Lung (tissue), 11 donors: ENCODE measurements at regions not wholly inside any gene's neighbourhood (a gene's known extent, or its start where the extent isn't known, plus 50 kb on each side); places are given as distances from the start of the nearest gene placed in this dataset.

Experiments
- ATAC-seq: fragments of 200-7000 bp; cut with Tn5 transposase; one replicate; pipeline ENCODE4 v1.9.1; 2020; ENCODE audit warnings: moderate number of reproducible peaks; ENCODE audit not compliant: insufficient read depth, low FRiP score
- DNase-seq, 3 donors: peaks; one replicate each; pipeline ENCODE4 v3.0.0-alpha.2; 2013 to 2017
- H3K27ac ChIP-seq, 2 donors: one replicate each; pipeline ENCODE4 v1.5.1; 2013; ENCODE audit warnings: mild to moderate bottlenecking in 2 of 2, moderate library complexity in 2 of 2, control low read depth in 1 of 2, inconsistent platforms in 1 of 2, low read depth in 1 of 2, low read length in 1 of 2
- H3K27me3 ChIP-seq, 3 donors: one replicate each; pipeline ENCODE4 v1.5.1; 2013; ENCODE audit warnings: low read length in 2 of 3; ENCODE audit not compliant: control insufficient read depth in 3 of 3, insufficient read depth in 3 of 3
- H3K36me3 ChIP-seq, 4 donors: one replicate each; pipeline ENCODE4 v1.5.1; 2013; ENCODE audit warnings: low read length in 4 of 4, mild to moderate bottlenecking in 1 of 4, moderate library complexity in 1 of 4; ENCODE audit not compliant: control insufficient read depth in 4 of 4, insufficient read depth in 4 of 4
- H3K4me1 ChIP-seq, 5 donors: one replicate each; pipeline ENCODE4 v1.5.1; 2013; ENCODE audit warnings: low read length in 5 of 5, mild to moderate bottlenecking in 2 of 5, moderate library complexity in 1 of 5; ENCODE audit not compliant: control insufficient read depth in 5 of 5, insufficient read depth in 5 of 5
- H3K4me3 ChIP-seq: one replicate; pipeline ENCODE4 v1.5.1; 2013; ENCODE audit warnings: mild to moderate bottlenecking, control low read depth, moderate library complexity
- H3K9ac ChIP-seq, 2 donors: one replicate each; pipeline ENCODE4 v1.5.1; 2013; ENCODE audit warnings: low read length in 2 of 2, control low read depth in 1 of 2; ENCODE audit not compliant: insufficient read depth in 1 of 2
- H3K9me3 ChIP-seq, 4 donors: one replicate each; pipeline ENCODE4 v1.5.1; 2013; ENCODE audit warnings: low read length in 3 of 4, mild to moderate bottlenecking in 1 of 4, moderate library complexity in 1 of 4; ENCODE audit not compliant: control insufficient read depth in 4 of 4, insufficient read depth in 3 of 4
- CTCF ChIP-seq: IDR thresholded peaks from 2 replicates; pipeline ENCODE4 v1.5.1; 2012; ENCODE audit warnings: mild to moderate bottlenecking; ENCODE audit errors: control extremely low read depth, extremely low read depth
- whole genome bisulfite sequencing, 2 donors: extraction: QIAGEN DNeasy Blood & Tissue Kit; methylation state at CpG; one replicate each; pipeline ENCODE4 v1.1.7; 2013; 5-methylcytosine and 5-hydroxymethylcytosine counted together
- donor health status: control.
- donor health status: control.
- donor health status: Bipolar disorder and iron deficiency.
- donor health status: healthy.
- donor health status: DM: yes; HTN: yes; CAD: no.

DNA sequence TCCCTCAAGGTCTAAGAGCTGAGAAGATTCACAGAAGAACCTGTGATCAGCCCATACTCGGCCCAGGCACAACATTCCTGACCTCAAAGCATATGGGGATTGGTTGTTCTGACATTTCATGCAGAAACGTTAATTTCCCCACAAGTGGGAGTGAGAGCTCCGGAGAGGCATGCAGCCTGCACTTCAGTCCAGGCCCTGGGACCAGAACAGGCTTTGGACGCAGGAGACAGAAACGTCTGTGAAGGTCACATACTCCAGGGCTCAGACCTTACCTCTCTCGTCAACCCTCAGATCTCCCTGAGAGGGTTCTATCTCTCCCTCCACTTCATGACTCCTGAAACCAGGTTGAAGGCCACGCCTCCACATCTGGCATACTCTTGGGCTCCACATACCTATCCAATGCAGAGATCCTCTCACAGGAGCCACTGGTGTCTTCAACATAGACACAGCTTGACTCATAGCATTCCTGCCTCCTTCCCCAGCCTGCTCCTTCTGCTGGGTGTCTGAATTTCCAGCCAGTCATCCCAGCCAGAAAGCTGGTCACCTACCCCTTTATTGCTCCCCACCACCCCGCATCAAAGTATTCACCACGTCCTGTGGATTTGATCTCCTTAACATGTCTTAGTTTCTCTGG is 149.2 kb downstream of the OMA1 start:
- no peak overlapping the region for H3K4me3 ChIP-seq
- no peak overlapping the region for H3K27ac ChIP-seq
- TF ChIP-seq CTCF, result no peak
- 87 to 88% methylated on average over 9 of the region's 9 CpGs for WGBS, 2 donors
- no peak overlapping the region for H3K9ac ChIP-seq
- no peaks in the 10 kb centered on the region for H3K27me3 ChIP-seq
- H3K9me3 ChIP-seq, result no peaks in the 10 kb centered on the region
- H3K36me3 ChIP-seq, result no peaks in the 10 kb centered on the region
- peak; percentile 19 for ATAC-seq
- peaks cover 0 to 2% (median 0%) of the 10 kb centered on the region in 5 donors for H3K4me1 ChIP-seq
- no peak for DNase-seq

DNA sequence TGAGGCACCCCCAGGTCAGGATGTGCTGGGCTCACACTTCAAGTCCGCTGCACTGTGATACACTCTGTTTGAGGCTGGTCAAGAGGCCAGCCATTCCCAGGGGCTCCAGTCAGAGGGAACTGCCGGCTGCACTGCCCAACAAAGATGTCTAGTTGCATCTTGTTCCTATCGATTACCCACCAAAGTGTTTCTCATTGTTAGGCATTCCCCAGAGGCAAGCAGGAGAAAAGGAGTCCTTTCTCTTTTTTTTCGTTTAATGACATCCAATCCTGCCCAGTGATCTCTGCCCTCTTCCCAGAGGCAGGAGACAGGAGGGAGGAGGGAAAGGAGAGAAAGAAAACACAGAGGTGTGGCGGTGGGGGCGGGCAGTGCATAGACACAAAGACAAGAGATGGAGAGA is 150.4 kb downstream of the OMA1 start:
- no peak for TF ChIP-seq CTCF
- no peak overlapping the region for H3K27ac ChIP-seq
- 83 to 84% methylated on average over 6 of the region's 6 CpGs for WGBS, 2 donors
- H3K4me3 ChIP-seq, result no peak overlapping the region
- H3K4me1 ChIP-seq, result peaks cover 0 to 2% (median 0%) of the 10 kb centered on the region in 5 donors
- no peak overlapping the region for H3K9ac ChIP-seq
- no peaks in the 10 kb centered on the region for H3K27me3 ChIP-seq
- no peaks in the 10 kb centered on the region for H3K36me3 ChIP-seq
- no peaks in the 10 kb centered on the region for H3K9me3 ChIP-seq
- DNase-seq (no peak), ATAC-seq (no peak)

DNA sequence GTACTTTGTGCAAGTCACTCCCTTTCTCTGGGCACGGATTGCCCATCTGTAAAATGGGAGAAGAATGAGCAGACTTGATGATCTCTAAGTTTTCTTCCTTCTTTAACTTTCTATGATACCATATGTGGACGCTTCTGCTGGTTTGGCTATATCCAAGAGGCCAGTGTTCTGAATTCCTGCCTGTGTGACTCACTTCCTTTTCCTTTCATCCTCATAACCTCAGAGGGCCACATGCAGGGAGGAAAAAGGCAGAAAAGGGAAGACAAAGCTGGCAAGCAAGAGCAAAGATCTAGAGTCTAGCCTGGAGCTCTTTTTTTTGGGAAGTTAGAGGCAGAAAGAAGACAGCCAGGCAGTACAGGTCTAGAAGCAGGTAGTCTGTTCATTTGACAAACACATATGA is 151.2 kb downstream of the OMA1 start:
- Histone ChIP-seq H3K9me3 (no peaks in the 10 kb centered on the region), H3K36me3 (no peaks in the 10 kb centered on the region), H3K9ac (no peak overlapping the region), H3K27me3 (no peaks in the 10 kb centered on the region), H3K4me1 (peaks cover 0 to 2% (median 0%) of the 10 kb centered on the region in 5 donors), H3K4me3 (no peak overlapping the region), H3K27ac (no peak overlapping the region)
- TF ChIP-seq CTCF, result no peak
- no peak for ATAC-seq
- 51 to 58% methylated on average over 2 of the region's 2 CpGs for WGBS, 2 donors
- peak in 2 of 3 donors; percentile 22 to 23 for DNase-seq

DNA sequence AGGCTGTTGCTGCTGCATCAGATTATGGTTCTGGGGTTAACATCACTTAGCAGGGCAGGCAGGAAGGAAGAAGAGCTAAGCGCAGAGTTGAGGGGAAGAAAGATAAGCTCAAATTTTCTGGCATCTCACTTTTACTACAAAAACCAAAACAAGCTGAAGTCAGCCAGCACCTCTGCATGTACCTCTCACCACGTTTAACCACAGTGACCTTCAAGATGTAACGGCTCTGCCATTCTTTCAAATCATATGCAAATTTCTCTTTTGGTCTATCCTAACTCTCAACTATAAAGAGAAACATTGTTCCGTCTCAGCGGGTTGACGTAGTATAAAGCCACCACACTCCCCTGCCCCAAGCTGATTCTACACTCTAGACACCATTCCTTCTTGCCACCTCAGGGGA is 154.4 kb downstream of the OMA1 start:
- ATAC-seq (no peak), DNase-seq (no peak)
- no peak overlapping the region for H3K9ac ChIP-seq
- H3K4me1 ChIP-seq, result no peaks in the 10 kb centered on the region
- TF ChIP-seq CTCF, result no peak
- no peaks in the 10 kb centered on the region for H3K36me3 ChIP-seq
- H3K27me3 ChIP-seq, result no peaks in the 10 kb centered on the region
- H3K4me3 ChIP-seq, result no peak overlapping the region
- H3K9me3 ChIP-seq, result no peaks in the 10 kb centered on the region
- H3K27ac ChIP-seq, result no peak overlapping the region
- 75 to 80% methylated on average over 6 of the region's 6 CpGs for WGBS, 2 donors
